ENCODE measurements at regions not wholly inside any gene's neighbourhood (a gene's known extent, or its start where the extent isn't known, plus 50 kb on each side); places are given as distances from the start of the nearest gene placed in this dataset.

- no peak for ATAC-seq
Measured at GRCh38 chr12:31225656-31226535, 100.1 kb downstream of the SINHCAF start.

GRCh38 chr12:31226639-31227038 is 99.3 kb downstream of the SINHCAF start:
- DNase-seq (ENCODE audit: low spot score in 2 of 2) (no peak), ATAC-seq (no peak)
- Mint-ChIP-seq H3K36me3 (no peaks in the 10 kb centered on the region), H3K9me3 (no peaks in the 10 kb centered on the region), H3K27ac (no peak overlapping the region)

More at GRCh38 chr12:31225656-31226535, 100.1 kb downstream of the SINHCAF start:
- Mint-ChIP-seq H3K27ac (no peak overlapping the region), H3K9me3 (no peaks in the 10 kb centered on the region), H3K36me3 (no peaks in the 10 kb centered on the region)
- DNase-seq (ENCODE audit: low spot score in 2 of 2), result no peak

GRCh38 chr12:31227401-31227981 is 98.5 kb downstream of the SINHCAF start:
- H3K36me3 Mint-ChIP-seq, result no peaks in the 10 kb centered on the region
- no peak overlapping the region for H3K27ac Mint-ChIP-seq
- H3K9me3 Mint-ChIP-seq, result no peaks in the 10 kb centered on the region
- ATAC-seq, result no peak
- no peak for DNase-seq (ENCODE audit: low spot score in 2 of 2)

GRCh38 chr12:31228811-31229792 is 96.8 kb downstream of the SINHCAF start:
- DNase-seq (ENCODE audit: low spot score in 2 of 2) (no peak), ATAC-seq (no peak)
- Mint-ChIP-seq H3K36me3 (no peaks in the 10 kb centered on the region), H3K27ac (no peak overlapping the region), H3K9me3 (no peaks in the 10 kb centered on the region)

- H3K36me3 Mint-ChIP-seq, result no peaks in the 10 kb centered on the region
- no peaks in the 10 kb centered on the region for H3K9me3 Mint-ChIP-seq
Measured at GRCh38 chr12:31230004-31230403, 95.9 kb downstream of the SINHCAF start.

More at GRCh38 chr12:31230004-31230403, 95.9 kb downstream of the SINHCAF start:
- no peak for DNase-seq (ENCODE audit: low spot score in 2 of 2)
- no peak overlapping the region for H3K27ac Mint-ChIP-seq
- no peak for ATAC-seq
